ENCODE measurements at regions not wholly inside any gene's neighbourhood (a gene's known extent, or its start where the extent isn't known, plus 50 kb on each side); places are given as distances from the start of the nearest gene placed in this dataset.

DNA sequence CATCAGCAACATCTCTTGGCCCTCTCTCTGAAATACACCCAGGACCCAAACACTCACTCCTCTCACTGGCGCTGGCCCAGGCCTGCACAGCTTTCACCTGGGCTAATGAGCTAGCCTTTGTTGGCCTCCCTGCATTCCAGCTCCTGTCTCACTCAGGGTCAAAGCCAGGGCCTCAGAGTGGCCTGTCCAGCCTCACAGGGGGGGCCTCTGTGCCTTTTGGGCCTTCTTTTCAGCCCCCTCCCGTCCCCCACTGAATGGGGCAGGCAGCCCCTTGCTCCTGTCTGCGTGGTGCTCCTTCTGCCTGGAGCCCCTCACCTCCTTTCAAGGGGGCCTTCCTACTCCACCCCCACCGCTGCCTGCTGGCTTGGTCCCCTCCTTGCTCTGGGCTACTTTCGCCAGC is 59.0 kb upstream of the PRR23E start:
- in situ Hi-C loops (cut with HindIII; ENCODE audit: low sequenced_read_pairs): no loop called here

DNA sequence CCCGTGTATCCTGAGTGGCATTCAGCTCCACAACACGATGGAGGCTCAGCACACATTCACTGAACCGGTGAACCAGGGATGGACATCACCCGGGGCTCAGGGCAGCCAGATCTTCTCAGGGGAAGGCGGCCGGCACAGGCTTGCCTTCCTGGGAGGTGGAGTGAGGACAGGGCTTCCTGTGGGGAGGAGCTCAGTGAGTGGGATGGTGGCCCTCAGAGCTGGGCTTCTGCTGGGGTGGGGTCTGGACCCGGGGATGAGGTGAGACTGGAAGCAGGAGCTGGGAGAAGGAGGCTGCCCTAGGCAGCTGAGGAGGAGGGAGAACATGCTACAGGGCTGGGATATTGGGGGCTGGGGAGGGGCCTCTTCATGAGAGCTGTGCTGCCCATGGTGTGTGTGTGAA is 58.5 kb upstream of the PRR23E start:
- in situ Hi-C loops (cut with HindIII; ENCODE audit: low sequenced_read_pairs): no loop called here

DNA sequence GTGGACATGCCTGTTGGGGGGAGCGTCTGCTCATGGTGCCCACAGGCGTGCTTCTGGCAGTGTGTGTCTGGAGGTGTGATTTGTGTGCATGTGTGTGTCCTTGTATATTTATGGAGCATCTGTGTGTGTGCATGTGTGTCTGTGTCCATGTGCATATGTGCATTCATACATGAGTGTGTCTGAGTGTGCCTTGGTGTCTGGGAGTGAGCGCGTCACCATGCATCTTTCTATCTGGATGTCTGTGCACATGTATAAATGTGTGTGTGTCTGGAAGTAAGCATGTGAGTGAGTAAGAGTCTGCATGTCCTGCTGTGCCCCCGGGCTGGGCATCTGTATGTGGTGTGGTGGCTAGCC is 58.1 kb upstream of the PRR23E start:
- in situ Hi-C loops (cut with HindIII; ENCODE audit: low sequenced_read_pairs): no loop called here

DNA sequence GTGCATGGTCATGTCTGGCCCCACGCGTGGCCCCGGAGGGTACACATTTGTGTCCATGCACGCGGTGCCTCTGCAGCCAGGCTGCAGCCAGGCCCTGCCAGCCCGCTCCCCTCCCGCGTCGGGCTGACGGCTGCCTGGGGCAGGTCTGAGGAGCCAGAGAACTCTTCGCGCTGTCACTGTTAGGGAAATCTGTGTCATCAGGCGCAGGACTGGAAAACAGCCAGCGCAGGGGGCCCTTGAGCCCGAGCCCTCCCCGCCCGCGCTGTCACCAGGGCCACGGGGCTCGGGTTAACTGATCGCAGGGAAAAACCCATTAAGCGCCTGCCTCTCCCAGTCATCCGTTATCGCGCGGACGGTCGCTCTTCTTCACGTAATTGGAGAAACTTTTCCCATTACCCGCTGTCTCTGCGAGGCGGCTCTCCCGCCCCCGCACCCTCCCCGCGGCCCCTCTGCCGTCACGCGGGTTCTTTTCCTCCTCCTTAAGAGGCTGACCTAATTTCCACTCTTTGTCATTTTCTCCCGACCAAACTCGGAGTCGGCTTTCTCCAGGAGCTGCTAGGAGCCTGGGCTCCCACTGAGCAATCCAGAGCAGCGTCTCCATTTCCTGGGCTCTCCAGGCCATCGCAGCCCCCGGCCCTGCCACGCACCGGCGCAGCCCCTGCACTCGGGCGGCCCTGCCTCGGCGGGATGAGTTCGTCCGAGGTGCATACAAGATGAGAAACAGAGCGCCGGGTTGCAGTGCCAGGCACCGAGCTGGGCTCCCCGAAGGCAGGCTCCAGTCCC is 57.5 kb upstream of the PRR23E start:
- in situ Hi-C loops (cut with HindIII; ENCODE audit: low sequenced_read_pairs): no loop called here

DNA sequence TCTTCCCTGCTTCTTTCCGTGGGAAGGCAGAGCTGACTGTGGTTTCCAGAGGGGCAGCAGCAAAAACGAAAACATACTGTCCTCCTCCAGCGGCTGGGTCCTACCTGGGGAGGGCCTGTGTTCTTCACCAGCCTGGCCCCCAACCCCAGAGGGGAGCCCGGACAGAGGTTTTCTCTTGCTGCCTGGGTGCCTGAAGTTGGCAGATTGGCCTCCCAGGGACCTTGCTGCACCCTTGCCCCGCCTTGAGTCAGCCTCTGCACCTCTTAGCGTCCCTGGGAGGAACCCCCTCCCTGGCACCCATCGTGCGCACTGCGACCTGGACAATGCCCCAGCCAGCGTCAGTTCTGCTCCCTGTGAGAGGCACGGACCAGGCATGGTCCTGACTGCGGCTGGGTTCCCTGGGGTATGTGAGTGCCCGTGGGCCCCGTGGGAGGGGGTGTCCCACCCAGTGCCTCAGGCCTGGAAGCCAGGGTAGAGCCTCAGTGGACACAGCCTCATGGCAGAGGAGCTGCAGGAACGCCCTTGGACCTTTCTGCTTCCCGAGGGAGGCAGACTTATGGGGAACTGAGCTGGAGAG is 56.8 kb upstream of the PRR23E start:
- in situ Hi-C loops (cut with HindIII; ENCODE audit: low sequenced_read_pairs): no loop called here

DNA sequence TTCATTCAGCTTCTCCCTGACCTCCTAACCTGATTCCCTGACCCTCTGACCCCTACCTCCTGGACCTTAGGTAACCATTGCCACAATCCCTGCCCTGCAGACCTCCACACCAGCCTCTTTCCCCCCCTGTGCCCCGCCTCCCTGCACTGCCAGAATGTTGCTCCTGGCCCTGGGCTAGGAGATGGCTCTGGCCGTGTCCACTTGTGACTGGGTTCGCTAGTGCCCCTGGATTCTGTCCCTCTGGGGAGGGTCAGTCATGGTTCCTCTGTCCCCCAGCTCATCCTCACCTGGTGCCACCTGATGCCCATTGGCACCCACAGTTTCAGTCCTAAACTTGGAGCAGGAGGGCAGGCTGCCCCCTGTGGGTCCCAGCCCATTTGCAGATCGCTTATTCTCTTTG is 56.2 kb upstream of the PRR23E start:
- in situ Hi-C loops (cut with HindIII; ENCODE audit: low sequenced_read_pairs): no loop called here

DNA sequence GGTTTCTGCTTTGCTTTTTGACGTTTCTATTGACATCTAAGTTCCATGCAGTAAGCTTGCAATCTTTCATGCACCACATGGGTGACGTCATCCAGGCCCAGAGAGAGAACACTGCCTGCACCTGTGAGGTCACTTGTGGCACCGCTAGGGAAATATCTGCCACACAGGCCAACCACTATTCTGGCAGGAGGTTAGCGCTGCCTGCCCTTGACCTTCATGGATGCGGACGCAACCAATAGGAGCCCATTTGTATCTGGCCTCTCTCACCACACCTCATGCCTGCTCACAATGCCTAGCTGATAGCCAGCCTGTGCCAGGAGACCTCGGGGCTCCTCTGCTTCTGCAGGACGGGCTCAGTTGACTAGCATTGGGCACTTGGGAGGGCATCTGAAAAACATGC is 55.8 kb upstream of the PRR23E start:
- in situ Hi-C loops (cut with HindIII; ENCODE audit: low sequenced_read_pairs): no loop called here

DNA sequence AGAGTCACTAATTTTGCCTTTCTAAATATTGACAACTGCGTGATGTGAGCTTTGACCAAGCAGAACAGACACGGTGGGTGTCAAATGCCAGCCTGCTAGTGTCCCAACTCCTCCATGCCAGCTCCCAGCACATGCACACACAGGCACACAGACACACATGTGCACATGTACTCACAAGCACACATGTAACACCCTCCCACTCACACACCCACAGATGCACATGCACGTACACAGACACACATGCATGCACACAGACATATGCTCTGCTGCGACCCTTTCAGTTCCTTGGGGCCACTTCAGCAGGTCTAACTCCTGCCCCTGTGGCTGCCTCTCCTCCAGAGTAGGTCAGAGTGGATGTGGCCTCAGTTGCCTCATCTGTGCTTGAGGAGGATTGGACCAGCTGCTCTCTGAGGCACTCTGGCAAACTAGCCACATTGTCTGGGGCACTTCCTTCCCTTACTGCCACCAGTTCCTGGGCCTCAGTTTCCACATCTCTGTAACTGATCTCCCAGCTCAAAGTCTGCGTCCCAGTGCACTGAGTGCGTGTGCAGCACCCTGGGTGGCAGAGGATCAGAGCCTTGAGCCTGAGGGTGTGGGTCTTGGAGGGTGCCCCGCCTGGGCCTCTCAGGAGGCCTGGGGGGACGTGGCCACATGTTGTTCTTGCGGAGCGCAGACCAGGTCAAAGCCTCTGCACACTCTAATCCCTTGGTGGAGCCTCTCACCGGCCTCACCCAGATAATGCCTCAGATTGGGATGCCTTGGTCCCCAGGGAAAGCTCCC is 55.0 kb upstream of the PRR23E start:
- in situ Hi-C loops (cut with HindIII; ENCODE audit: low sequenced_read_pairs): no loop called here

DNA sequence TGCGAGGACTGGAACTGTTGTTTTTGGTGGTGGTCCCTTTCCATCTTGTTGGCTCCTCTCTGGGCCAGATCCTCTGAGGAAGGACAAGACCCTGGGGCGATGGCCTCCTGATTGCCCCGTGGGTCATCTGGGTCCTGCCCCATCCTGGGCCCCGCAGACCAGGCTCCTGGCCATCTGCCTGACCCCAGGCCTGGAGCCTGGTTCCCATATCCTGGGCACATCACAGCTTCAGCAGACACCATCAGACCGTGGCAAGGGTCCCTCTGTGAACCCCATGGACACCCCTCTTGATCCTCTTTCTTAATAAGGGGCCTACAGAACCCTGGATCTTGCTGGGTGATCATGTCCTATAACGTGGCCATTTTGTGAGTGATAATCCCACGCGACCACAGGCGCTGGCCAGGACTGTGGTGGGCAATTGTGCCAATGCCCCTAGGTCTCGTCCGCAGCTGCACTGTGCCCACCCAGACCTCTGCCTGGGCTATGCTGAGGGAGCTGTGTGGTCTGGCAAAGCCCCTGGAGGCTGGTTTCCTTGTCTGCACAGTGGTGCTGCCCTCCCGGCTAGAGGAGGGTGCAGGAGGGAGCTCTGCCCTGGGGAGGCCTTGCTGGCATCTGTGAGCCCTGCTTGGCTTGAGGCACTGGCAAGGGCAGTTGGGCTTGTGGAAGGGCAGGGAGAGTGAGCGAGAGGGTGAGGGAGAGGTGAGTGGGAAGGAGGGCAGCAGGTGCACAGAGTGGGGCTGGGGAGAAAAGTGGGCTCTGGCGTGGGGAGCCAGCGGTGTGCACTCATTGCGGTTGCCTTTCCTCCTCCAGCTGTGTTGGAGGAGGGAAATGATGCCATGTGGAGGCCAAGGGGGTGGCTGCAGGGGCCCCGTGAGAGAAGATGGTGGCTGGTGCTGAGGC is 53.1 kb upstream of the PRR23E start:
- in situ Hi-C loops (cut with HindIII; ENCODE audit: low sequenced_read_pairs): no loop called here

DNA sequence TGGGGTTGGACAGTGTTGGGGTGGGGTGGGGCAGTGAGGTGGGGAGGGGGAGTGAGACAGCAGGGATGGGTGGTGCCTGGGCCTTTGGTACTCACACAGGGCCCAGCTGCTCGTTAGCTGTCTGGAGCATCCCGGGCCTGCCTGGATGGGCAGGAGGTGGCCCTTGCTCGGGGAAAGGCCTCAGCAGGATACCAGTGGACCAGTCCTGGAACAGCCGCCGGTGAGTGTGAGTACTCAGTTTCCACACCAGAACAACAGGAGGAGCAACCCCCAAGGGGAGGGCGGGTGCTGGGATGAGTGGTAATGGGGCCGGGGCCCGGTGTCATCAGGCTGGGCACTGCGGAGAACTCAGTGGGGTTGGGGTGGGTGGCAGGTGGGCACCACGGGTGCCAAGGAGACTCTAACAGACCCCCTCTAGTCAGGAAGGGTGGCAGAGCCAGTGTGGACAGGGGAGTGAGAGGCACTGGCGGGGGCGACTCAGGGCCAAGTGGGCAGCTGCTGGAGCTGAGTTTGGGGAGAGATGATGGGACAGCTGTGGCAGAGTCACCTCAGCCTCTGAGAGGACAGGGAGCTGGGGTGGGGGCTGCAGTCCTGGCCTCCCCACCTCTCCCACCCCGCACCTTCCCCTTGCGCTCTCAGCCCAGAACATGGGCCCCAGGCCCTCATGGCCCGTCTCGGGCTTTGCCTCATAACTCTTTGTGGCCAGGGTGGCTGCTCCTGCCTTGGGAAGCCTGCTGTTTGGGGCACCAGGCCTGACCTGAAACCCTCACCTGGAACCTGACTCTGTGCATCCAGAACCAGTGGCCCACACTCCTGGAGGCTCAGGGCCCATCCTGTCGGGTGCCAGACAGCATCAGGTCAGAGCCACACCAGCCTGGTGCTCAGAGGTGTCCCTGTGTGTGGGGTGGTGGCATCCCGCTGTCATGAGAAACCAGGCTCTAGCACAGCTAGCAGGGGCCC is 52.1 kb upstream of the PRR23E start:
- in situ Hi-C loops (cut with HindIII; ENCODE audit: low sequenced_read_pairs): no loop called here

DNA sequence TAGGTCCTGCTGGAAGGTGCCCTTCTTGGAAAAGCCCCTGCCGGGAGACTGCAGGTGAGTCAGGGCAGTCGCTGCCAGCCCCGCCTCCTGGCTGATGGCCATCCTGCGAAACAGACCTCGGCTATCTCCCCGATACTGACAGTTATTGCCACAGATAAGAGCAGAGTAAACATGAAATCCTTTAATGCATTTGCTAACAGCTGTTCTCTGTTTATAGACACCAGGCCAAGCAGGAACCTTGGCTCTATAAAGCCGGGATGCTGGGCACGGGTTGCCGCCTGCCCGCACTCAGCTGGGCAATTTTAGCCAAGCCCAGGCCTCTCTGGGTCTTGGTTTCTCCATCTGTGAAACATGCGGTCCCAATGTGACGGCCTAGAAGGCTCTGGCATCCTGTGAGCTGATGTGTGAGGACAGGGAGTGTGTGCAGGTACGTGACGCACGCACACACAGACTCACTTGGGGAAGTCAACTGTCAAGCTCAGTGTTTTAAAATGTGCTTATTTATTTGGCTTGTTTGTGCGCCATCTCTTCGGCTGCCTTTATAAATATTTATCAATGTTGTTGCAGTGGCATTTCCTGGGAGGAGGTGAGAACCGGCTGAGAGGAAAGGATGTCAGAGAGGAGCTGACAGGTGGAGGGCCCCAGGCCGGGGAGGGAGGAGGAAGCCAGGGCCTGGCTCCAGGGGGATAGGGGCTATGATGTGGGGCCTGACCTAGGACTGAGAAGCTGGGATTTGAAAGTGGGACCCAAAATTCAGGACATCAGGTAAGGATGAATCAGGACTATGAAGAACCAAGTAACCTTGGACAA is 50.8 kb upstream of the PRR23E start:
- in situ Hi-C loops (cut with HindIII; ENCODE audit: low sequenced_read_pairs): no loop called here

All from DLD1 (cell line).